ENCODE measurements at regions not wholly inside any gene's neighbourhood (a gene's known extent, or its start where the extent isn't known, plus 50 kb on each side); places are given as distances from the start of the nearest gene placed in this dataset.

- ATAC-seq (no peak), DNase-seq (ENCODE audit: low read depth, low spot score) (no peak)
- no peak overlapping the region for H3K9ac ChIP-seq (ENCODE audit: low read length)
- H3K4me1 ChIP-seq (ENCODE audit: control insufficient read depth in 1 of 2, insufficient read depth in 2 of 2, low read length in 2 of 2), result no peaks in the 10 kb centered on the region
- H2AFZ ChIP-seq (ENCODE audit: low read depth, low read length, poor library complexity, severe bottlenecking), result no peak overlapping the region
- POLR2A ChIA-PET, result no interaction called here
- no peaks in the 10 kb centered on the region for H3K9me2 ChIP-seq (ENCODE audit: insufficient read depth)
- no peaks in the 10 kb centered on the region for H3K27me3 ChIP-seq (ENCODE audit: insufficient read depth, low read length)
- RAD21 ChIA-PET (ENCODE audit: low non-redundant PET in 1 of 2, low total read pairs in 2 of 2, uncharacterized antibody in 2 of 2, unreplicated experiment in 2 of 2), result no interaction called here
- H3K36me3 ChIP-seq (ENCODE audit: control insufficient read depth in 1 of 2, insufficient read depth in 2 of 2, low read length in 2 of 2), result no peaks in the 10 kb centered on the region
- 0 out of 4 replicates have a peak, but pooled peaks cover 0 to 3% of the 10 kb centered on the region in 2 experiments for H3K9me3 ChIP-seq (ENCODE audit: control insufficient read depth in 1 of 2, insufficient read depth in 1 of 2, low read depth in 1 of 2, low read length in 2 of 2)
- no peaks in the 10 kb centered on the region for H4K20me1 ChIP-seq (ENCODE audit: insufficient read depth)
- intact Hi-C loops (cut with micrococcal nuclease), result no loop called here
- no peaks in the 10 kb centered on the region for H3K79me2 ChIP-seq (ENCODE audit: insufficient read depth, low read length)
- H3K27ac ChIP-seq (ENCODE audit: low read depth, low read length), result no peak overlapping the region
- H3K4me2 ChIP-seq (ENCODE audit: low read length), result no peak overlapping the region
- TF ChIP-seq ZBTB33 (IDR thresholded peaks at IDR 0.05; ENCODE audit: extremely low read depth, insufficient replicate concordance, low read length), result no peak
- no peak for TF ChIP-seq EZH2phosphoT487 (IDR thresholded peaks at IDR 0.05; ENCODE audit: borderline replicate concordance)
- no peak for TF ChIP-seq POLR2AphosphoS5 (IDR thresholded peaks at IDR 0.05; ENCODE audit: low read depth, low read length)
- no peak for TF ChIP-seq POLR2A (IDR thresholded peaks at IDR 0.05; ENCODE audit: borderline replicate concordance, extremely low read depth, insufficient read depth, insufficient read length)
- no peak for TF ChIP-seq CEBPB (IDR thresholded peaks at IDR 0.05; ENCODE audit: low read depth)
- TF ChIP-seq ELF1 (IDR thresholded peaks at IDR 0.05; ENCODE audit: borderline replicate concordance, low read depth), result no peak
- no peak for TF ChIP-seq SIN3A (IDR thresholded peaks at IDR 0.05; ENCODE audit: low read depth)
- TF ChIP-seq RAD21 (IDR thresholded peaks at IDR 0.05; ENCODE audit: low read depth), result no peak
- no peak for TF ChIP-seq ZNF274 (IDR thresholded peaks at IDR 0.05; ENCODE audit: low read depth, low read length)
- TF ChIP-seq TCF7L2 (IDR thresholded peaks at IDR 0.05; ENCODE audit: borderline replicate concordance, extremely low read depth, insufficient read depth, insufficient read length), result no peak
- TF ChIP-seq FOSL1 (IDR thresholded peaks at IDR 0.05; ENCODE audit: low read depth), result no peak
- no peak for TF ChIP-seq ZFX (IDR thresholded peaks at IDR 0.05)
- no peak for TF ChIP-seq JUND (IDR thresholded peaks at IDR 0.05)
- CTCF ChIA-PET, result no interaction called here
- no peak overlapping the region for H3K4me3 ChIP-seq (replicated peaks in 1 of 2; ENCODE audit: low read depth in 1 of 2, low read length in 2 of 2)
- BruUV-seq (replicated peaks), result no TSS peak
Observed at GRCh38 chr7:32191305-32191704, 121.1 kb upstream of the PDE1C start.

All from HCT116 (cell line).